HG03521 (cell line): ENCODE measurements at regions not wholly inside any gene's neighbourhood (a gene's known extent, or its start where the extent isn't known, plus 50 kb on each side); places are given as distances from the start of the nearest gene placed in this dataset.
"Not testable (repeated sequence)": the region's sequence is repeated elsewhere in the genome, so short reads cannot be mapped to it uniquely, and the experiment has no call there.

Experiments
- ATAC-seq: cut with Tn5 transposase; IDR thresholded peaks from one replicate; pipeline ENCODE4 v1.9.1; 2021; ENCODE audit warnings: mild to moderate bottlenecking, moderate library complexity; ENCODE audit not compliant: unreplicated experiment

DNA sequence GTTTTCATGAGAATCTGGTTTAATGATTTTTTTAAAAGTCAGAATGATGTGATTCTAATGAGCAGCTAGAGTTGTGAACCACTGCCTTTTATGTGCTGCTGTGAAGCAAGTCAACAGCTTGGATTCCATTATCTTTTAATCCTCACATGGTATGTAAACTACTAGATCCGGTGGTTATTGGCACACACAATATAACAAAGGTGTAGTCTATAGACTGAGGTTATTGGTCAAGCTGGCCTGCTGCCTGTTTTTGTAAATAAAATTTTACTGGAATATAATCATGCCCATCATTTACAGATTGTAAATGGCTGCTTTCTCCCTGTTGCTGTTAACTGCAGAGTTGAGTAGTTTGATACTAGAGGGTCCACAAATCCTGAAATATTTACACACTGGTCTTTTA, 103.1 kb downstream of the OTOL1 start:
- no peak for ATAC-seq

- no peak for ATAC-seq
Observed at GRCh38 chr3:161600173-161600572, 103.6 kb downstream of the OTOL1 start.

DNA sequence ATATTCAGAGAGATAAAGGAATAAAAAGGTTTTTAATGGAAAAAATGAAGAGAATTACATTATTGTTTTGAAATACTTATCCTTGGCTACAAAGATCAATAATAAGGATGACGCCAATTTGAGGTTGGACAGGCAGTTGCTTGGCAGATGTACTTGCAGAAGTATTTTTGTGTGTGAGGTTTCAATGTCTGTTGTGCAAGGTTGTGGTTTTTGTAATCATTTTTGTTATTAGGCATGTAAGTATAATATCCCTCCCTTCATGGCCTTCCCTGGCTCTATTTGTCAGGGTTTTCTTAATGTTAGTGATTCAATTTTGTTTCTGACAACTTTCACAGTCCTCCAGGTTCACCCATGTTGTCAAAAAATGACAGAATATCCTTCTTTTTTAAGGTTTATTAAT, 105.9 kb downstream of the OTOL1 start:
- no peak for ATAC-seq

DNA sequence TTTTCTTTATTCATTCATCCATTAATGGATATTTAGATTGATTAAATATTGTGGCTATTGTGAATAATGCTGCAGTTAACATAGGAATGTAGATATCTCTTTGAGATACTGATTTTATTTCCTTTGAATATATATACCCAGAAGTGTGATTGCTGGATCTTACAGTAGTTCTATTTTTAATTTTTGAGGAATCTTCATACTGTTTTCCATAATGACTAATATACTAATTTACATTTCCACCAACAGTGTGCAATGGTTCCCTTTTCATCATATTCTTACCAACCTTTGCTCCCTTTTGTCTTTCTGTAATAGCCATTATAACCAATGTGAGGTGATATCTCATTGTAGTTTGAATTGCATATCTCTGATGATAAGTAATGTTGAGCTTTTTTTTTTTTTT, 106.3 kb downstream of the OTOL1 start:
- no peak for ATAC-seq

GRCh38 chr3:161607056-161607455, 110.4 kb downstream of the OTOL1 start:
- ATAC-seq = no peak

- ATAC-seq = no peak
Observed at GRCh38 chr3:161619351-161619750, 122.7 kb downstream of the OTOL1 start.

DNA sequence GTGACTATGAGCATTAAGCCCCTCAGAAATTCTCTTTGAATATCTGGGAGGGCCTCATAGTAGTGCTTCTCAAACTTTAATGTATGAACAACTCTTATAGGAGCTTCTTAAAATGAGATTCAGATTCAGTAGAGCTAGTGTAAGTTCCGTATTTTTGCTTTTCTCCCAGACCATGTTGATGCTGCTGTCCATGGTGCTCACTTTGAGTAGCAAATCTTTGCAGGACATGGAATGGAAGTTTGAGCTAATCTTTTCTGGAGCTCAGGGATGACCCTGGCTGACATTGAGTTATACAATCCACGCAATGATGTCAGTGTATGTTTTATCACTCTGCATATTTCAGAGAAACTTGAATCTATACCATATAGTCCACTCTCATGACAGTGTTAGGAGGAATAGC, 134.2 kb downstream of the OTOL1 start:
- ATAC-seq = no peak

DNA sequence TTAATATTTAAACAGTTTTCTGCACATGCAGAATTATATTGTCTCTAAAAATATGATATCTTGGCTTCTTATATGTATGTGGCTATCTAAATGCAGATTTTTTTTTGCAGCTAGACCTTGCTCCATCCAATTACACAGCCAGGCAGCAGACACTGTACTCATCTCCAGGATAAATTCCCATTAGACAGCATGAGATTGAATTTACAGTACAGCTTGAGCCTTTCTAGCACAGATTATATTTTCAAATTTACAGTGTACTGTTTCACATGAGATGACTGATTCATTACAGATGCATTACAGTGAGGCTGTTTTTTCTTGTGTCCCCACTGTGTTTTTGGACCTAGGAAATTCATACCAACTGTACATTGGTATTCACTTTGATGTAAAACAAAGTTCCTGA, 134.9 kb downstream of the OTOL1 start:
- ATAC-seq = no peak

DNA sequence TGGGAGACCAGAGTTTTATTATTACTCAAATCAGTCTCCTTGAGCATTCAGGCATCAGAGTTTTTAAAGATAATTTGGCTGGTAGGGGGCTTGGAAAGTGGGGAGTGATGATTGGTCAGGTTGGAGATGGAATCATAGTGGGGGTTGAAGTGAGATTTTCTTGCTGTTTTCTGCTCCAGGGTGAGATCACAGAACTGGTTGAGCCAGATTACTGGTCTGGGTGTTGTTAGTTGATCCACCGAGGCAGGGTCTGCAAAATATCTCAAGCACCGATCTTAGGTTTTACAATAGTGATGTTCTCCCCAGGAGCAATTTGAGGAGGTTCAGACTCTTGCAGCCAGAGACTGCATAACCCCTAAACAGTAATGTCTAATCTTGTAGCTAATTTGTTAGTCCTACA, 141.0 kb downstream of the OTOL1 start:
- ATAC-seq = no peak

GRCh38 chr3:161639095-161639494, 142.5 kb downstream of the OTOL1 start:
- ATAC-seq = not testable (repeated sequence)

GRCh38 chr3:161640181-161640580, 143.6 kb downstream of the OTOL1 start:
- no peak for ATAC-seq

- no peak for ATAC-seq
Observed at GRCh38 chr3:161641287-161641686, 144.7 kb downstream of the OTOL1 start.

DNA sequence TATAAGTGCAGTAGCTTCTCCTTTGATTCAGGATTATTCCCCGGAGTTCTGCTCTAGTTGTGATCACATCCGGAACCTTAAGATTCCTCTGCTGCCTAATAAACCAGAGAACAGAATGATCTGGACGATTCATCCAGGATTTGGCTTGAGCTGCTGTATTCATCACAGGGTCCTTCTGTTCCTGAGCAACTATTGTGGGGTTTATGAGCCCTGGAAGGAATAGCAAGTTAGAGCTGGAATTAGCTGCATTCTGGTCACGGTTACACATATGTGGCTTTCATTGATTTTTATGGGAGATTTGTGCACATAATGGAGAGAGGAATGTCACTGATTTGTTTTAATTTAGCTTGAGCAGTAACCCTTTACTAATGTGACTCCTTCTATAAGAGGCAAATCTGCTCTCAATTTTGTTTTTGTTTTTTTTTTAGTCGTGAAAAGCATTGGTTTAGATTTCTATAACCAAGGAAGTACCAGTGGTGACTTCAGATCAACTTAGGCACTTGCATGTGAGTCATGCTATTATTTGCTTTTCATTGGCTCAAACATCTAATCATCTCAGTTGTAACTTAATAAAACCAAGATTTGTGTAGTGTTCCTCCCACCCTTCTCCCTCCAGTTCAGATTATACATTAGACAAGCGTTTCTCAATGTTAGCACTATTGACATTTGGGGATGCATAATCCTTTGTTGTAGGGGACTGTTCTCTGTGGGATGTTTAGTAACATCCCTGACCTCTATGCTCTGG, 148.5 kb downstream of the OTOL1 start:
- ATAC-seq = no peak

DNA sequence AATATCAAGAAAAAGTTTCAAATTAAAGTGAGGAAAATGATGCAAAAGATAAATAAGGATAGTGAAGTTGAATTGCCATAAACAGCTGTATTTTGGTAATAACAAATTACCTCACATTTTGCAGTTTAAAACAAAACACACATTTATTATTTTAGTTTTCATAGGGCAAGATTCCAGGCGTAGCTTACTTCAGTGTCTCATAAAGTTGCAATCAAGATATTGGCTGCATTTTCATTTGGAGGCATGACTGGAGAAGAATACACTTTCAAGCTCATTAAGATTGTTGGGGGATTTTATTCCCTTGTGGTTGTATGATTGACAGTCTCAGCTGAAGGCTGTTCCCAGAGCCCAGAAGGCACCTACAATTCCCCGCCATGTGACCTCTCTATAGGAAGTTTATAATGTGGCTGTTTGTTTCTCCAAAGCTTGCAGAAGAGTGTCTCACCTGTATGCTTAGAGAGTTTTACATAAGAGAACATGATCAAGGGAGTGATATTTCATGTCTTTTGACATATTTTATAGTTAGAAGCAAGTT, 151.4 kb downstream of the OTOL1 start:
- no peak for ATAC-seq

- no peak for ATAC-seq
Observed at GRCh38 chr3:161649900-161650484, 153.4 kb downstream of the OTOL1 start.

GRCh38 chr3:161657786-161658185, 161.2 kb downstream of the OTOL1 start:
- no peak for ATAC-seq

- no peak for ATAC-seq
Observed at GRCh38 chr3:161671141-161671540, 174.5 kb downstream of the OTOL1 start.

DNA sequence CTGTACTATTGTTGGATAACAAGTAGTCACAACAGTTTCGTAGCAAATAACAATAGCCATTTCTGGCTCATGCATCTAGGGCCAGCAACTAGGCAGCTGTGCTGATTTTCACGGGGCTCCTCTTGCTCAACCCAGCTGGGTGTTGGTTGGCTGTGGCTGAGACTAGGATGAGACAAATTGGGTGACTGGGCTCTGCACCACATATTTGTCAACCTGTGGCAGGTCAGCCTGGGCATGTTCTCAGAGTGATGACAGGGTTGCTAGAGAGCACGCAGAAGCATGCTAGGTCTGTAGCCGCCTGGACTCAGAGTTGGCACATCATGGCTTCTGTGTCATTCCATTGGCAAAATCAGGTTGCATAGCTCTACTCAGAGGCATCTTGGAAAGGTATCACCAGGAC, 175.9 kb downstream of the OTOL1 start:
- no peak for ATAC-seq

- ATAC-seq = no peak
Observed at GRCh38 chr3:161673866-161674265, 177.3 kb downstream of the OTOL1 start.

GRCh38 chr3:161674402-161674801, 177.8 kb downstream of the OTOL1 start:
- ATAC-seq = no peak

DNA sequence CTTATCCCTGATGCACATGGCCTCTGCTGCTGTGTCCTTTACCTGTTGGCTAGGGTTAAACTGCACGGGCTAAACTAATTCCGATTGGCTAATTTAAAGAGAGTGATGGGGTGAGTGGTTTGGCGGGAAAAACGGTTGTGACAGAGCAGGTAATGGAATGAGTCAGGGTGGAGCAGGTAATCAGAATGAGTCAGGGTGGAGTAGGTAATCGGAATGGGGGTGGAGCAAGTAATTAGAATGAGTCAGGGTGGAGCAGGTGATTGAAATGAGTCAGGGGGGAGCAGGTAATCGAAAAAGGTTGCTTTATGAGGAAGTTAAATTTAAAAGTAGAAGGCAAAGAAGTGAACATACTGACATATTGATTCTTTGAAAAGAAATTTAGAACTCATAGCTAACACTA, 185.2 kb downstream of the OTOL1 start:
- not testable (repeated sequence) for ATAC-seq

DNA sequence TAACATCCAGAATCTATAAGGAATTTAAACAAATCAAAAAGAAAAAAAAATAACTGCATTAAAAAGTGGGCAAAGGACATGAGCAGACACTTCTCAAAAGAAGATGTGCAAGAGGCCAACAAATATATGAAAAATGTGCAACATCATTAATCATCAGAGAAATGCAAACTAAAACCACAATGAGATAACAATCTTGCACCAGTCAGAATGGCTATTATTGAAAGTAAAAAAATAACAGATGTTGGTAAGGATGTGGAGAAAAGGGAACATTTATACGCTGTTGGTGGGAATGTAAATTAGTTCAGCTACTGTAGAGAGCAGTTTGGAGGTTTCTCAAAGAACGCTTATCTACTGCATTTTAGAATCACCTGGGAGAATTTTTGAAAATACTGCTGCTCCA, 186.1 kb downstream of the OTOL1 start:
- no peak for ATAC-seq
